KMS-11 (cell line): ENCODE measurements at regions not wholly inside any gene's neighbourhood (a gene's known extent, or its start where the extent isn't known, plus 50 kb on each side); places are given as distances from the start of the nearest gene placed in this dataset.

Experiments used
- H2AFZ ChIP-seq: fragments of 200-600 bp; sonication (generic); 2 replicates; pipeline ENCODE4 v1.6.1; 2016; ENCODE audit warnings: antibody characterized with exemption, mixed run types, low read depth
- H3K27ac ChIP-seq: fragments of 200-600 bp; sonication (generic); 2 replicates; pipeline ENCODE4 v1.6.1; 2016; ENCODE audit warnings: mild to moderate bottlenecking, mixed run types
- H3K27me3 ChIP-seq: fragments of 200-600 bp; sonication (generic); 2 replicates; pipeline ENCODE4 v1.6.1; 2017; ENCODE audit warnings: mild to moderate bottlenecking, low read depth, mixed run types, moderate library complexity; ENCODE audit not compliant: insufficient read depth
- H3K36me3 ChIP-seq: fragments of 200-600 bp; sonication (generic); 2 replicates; pipeline ENCODE4 v1.6.1; 2017; ENCODE audit warnings: mild to moderate bottlenecking, mixed run types; ENCODE audit not compliant: insufficient read depth
- H3K4me1 ChIP-seq: fragments of 200-600 bp; sonication (generic); 2 replicates; pipeline ENCODE4 v1.6.1; 2016; ENCODE audit warnings: mild to moderate bottlenecking, low read depth, mixed run types; ENCODE audit not compliant: poor library complexity, severe bottlenecking
- H3K4me2 ChIP-seq: fragments of 200-600 bp; sonication (generic); 2 replicates; pipeline ENCODE4 v1.7.0; 2016; ENCODE audit warnings: mild to moderate bottlenecking, mixed run types
- H3K4me3 ChIP-seq: fragments of 200-600 bp; sonication (generic); IDR thresholded peaks from 2 replicates; pipeline ENCODE4 v1.6.1; 2017; ENCODE audit warnings: low read depth, low read length, mixed read lengths; ENCODE audit not compliant: insufficient read depth
- H3K79me2 ChIP-seq: fragments of 200-600 bp; sonication (generic); 2 replicates; pipeline ENCODE4 v1.6.1; 2016; ENCODE audit warnings: low read depth, mixed run types; ENCODE audit not compliant: insufficient read depth
- H3K9ac ChIP-seq: fragments of 200-600 bp; sonication (generic); 2 replicates; pipeline ENCODE4 v1.6.1; 2016; ENCODE audit warnings: mild to moderate bottlenecking, mixed run types
- H4K20me1 ChIP-seq: fragments of 200-600 bp; sonication (generic); 2 replicates; pipeline ENCODE4 v1.6.1; 2016; ENCODE audit warnings: mild to moderate bottlenecking, mixed run types; ENCODE audit not compliant: insufficient read depth
- TF ChIP-seq, protein P1 (sequence below): fragments of 200-600 bp; sonication (generic); conservative IDR thresholded peaks from 2 replicates; pipeline ENCODE4 v1.6.1; 2017; ENCODE audit warnings: low read depth, mild to moderate bottlenecking, antibody characterized with exemption, low read length, moderate library complexity, mixed read lengths

DNA sequence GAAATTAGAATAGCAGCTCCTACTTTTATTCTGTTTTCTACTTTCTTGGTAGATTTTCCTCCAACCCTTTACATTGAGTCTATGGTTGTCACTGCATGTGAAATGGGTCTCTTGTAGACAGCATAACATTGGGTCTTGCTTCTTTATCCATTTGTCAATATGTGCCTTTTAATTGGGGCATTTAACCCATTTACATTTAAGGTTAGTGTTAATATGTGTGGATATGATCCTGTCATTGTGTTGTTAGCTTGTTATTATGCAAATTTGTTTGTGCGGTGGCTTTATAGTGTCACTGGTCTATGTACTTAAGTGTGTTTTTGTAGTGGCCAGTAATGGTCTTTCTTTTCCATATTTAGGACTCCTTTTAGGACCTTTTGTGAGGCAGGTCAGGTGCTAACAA is 276.9 kb upstream of the SPHKAP start:
- no peaks in the 10 kb centered on the region for H3K36me3 ChIP-seq
- H3K4me1 ChIP-seq: no peaks in the 10 kb centered on the region
- H2AFZ ChIP-seq: no peak overlapping the region
- H3K27ac ChIP-seq: no peak overlapping the region
- H3K4me3 ChIP-seq: no peak overlapping the region
- H3K27me3 ChIP-seq: no peaks in the 10 kb centered on the region
- H3K4me2 ChIP-seq: no peak overlapping the region
- no peak overlapping the region for H3K9ac ChIP-seq
- H3K79me2 ChIP-seq: no peaks in the 10 kb centered on the region
- TF ChIP-seq, protein P1, sequence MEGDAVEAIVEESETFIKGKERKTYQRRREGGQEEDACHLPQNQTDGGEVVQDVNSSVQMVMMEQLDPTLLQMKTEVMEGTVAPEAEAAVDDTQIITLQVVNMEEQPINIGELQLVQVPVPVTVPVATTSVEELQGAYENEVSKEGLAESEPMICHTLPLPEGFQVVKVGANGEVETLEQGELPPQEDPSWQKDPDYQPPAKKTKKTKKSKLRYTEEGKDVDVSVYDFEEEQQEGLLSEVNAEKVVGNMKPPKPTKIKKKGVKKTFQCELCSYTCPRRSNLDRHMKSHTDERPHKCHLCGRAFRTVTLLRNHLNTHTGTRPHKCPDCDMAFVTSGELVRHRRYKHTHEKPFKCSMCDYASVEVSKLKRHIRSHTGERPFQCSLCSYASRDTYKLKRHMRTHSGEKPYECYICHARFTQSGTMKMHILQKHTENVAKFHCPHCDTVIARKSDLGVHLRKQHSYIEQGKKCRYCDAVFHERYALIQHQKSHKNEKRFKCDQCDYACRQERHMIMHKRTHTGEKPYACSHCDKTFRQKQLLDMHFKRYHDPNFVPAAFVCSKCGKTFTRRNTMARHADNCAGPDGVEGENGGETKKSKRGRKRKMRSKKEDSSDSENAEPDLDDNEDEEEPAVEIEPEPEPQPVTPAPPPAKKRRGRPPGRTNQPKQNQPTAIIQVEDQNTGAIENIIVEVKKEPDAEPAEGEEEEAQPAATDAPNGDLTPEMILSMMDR: no peak
- no peaks in the 10 kb centered on the region for H4K20me1 ChIP-seq

DNA sequence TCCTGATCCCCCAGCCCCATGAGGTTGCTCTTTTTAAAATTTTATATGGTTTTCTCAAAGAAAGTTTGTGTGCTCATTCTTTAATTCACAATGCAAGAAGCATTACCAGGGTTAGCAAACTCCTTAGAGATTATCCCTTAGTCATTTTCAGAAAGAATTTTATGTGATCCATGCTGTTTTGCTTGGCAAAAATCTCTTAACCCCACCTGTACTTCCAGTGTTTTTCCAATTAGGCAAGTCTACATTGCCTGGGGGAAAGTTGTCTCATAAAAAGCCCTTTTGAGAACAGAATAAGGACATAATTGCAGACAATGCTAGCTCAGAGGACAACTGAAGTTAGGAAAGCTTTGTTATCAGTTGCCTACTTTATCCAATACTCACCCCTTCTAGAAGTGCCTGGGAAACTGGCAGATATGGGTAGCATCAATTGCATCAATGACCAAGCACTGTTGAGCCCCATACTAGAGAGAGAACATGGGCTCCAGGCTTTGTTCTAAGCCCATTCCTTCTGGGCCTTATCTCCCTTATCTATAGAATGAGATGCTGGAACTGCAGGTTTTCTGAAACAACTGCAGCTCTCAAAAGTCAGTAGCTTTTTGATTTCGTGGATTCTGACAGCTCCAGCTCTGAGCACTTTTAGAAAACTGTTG is 265.9 kb upstream of the SPHKAP start:
- TF ChIP-seq, protein P1: no peak
- Histone ChIP-seq H3K27me3 (no peaks in the 10 kb centered on the region), H3K79me2 (no peaks in the 10 kb centered on the region), H2AFZ (no peak overlapping the region), H3K4me3 (no peak overlapping the region), H3K27ac (no peak overlapping the region), H3K4me2 (no peak overlapping the region), H3K9ac (no peak overlapping the region), H3K4me1 (no peaks in the 10 kb centered on the region), H3K36me3 (no peaks in the 10 kb centered on the region), H4K20me1 (no peaks in the 10 kb centered on the region)

DNA sequence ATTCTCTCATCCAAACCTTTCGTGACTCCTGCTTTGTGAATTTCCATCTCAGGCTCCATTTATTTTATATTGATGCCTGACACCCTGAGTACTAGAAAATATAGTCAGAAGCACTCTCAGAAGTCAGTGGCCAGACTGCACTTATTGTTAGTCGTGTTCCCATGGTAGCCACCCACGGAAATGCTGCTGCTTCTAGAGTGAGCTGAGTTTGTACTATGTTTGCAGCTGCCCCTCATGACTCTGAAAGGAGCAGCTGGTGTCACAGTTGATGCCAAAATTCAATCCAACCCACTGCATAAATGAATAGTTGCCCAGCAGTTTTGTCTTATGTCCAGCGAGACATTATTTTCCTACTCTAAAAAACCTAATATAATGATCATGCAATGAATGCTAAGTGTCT is 265.2 kb upstream of the SPHKAP start:
- TF ChIP-seq, protein P1: no peak

DNA sequence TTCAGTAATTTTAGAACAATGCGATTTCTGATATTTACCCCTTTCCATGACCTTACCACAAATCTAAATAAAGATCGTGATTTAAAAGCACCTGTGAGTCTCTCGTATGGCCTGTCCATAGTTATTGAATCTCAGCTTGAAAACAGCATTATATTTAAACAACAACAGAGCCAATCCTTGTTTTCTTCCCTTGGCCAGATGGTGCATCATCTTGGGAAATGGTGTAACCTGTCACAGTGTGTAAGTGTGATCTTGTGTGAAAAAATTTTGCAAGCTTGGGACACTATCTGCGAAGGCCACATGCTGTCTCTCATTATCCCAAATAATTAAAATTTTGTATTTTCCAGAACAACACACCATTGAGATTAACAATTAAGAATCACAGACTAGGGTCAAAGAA is 262.7 kb upstream of the SPHKAP start:
- H3K27me3 ChIP-seq: no peaks in the 10 kb centered on the region
- TF ChIP-seq, protein P1: no peak
- H3K4me2 ChIP-seq: no peak overlapping the region
- no peak overlapping the region for H3K27ac ChIP-seq
- no peak overlapping the region for H3K9ac ChIP-seq
- H3K36me3 ChIP-seq: no peaks in the 10 kb centered on the region
- H2AFZ ChIP-seq: no peak overlapping the region
- H3K4me1 ChIP-seq: no peaks in the 10 kb centered on the region
- H3K4me3 ChIP-seq: no peak overlapping the region
- H4K20me1 ChIP-seq: no peaks in the 10 kb centered on the region
- H3K79me2 ChIP-seq: no peaks in the 10 kb centered on the region

More for the DNA sequence above, 265.2 kb upstream of the SPHKAP start:
- H3K27me3 ChIP-seq: no peaks in the 10 kb centered on the region
- H3K4me1 ChIP-seq: no peaks in the 10 kb centered on the region
- no peak overlapping the region for H3K27ac ChIP-seq
- no peak overlapping the region for H3K4me3 ChIP-seq
- no peak overlapping the region for H3K9ac ChIP-seq
- H4K20me1 ChIP-seq: no peaks in the 10 kb centered on the region
- H3K79me2 ChIP-seq: no peaks in the 10 kb centered on the region
- no peaks in the 10 kb centered on the region for H3K36me3 ChIP-seq
- no peak overlapping the region for H2AFZ ChIP-seq
- no peak overlapping the region for H3K4me2 ChIP-seq
